ENCODE measurements at regions not wholly inside any gene's neighbourhood (a gene's known extent, or its start where the extent isn't known, plus 50 kb on each side); places are given as distances from the start of the nearest gene placed in this dataset.

DNA sequence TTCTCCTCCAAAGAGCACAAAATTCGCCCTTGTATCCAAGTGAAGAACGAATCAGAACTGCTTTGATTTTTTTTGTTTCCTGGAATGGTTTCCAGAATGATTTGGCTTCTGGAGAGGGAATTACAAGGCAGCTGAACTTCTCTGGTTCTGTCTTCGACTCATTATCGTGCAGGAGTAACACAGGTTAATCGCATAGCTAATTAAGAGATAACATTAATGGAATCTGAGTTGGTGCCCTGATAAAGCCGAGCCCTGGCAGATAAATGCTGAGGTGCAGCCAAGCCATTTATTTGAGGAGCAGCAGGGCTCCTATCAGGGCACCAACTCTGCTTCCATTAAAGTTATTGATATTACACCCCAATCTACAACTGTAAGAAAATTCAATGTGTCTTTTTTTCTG, 433.7 kb downstream of the ZNF521 start:
- H3K27ac ChIP-seq (ENCODE audit: low read length) = no peak overlapping the region
- no peaks in the 10 kb centered on the region for H3K27me3 ChIP-seq (ENCODE audit: control insufficient read depth in 1 of 2, insufficient read depth in 2 of 2, low read length in 2 of 2)
- H3K4me1 ChIP-seq (ENCODE audit: control insufficient read depth, insufficient read depth, low read length) = no peaks in the 10 kb centered on the region
- no peak overlapping the region for H3K4me3 ChIP-seq (ENCODE audit: low read length in 2 of 2)
- no peaks in the 10 kb centered on the region for H3K36me3 ChIP-seq (ENCODE audit: control insufficient read depth in 2 of 2, insufficient read depth in 2 of 2, low read length in 2 of 2)
- H3K9ac ChIP-seq (ENCODE audit: low read length in 2 of 2) = no peak overlapping the region
- H3K9me3 ChIP-seq (ENCODE audit: control insufficient read depth in 2 of 2, low read length in 2 of 2) = no peaks in the 10 kb centered on the region

DNA sequence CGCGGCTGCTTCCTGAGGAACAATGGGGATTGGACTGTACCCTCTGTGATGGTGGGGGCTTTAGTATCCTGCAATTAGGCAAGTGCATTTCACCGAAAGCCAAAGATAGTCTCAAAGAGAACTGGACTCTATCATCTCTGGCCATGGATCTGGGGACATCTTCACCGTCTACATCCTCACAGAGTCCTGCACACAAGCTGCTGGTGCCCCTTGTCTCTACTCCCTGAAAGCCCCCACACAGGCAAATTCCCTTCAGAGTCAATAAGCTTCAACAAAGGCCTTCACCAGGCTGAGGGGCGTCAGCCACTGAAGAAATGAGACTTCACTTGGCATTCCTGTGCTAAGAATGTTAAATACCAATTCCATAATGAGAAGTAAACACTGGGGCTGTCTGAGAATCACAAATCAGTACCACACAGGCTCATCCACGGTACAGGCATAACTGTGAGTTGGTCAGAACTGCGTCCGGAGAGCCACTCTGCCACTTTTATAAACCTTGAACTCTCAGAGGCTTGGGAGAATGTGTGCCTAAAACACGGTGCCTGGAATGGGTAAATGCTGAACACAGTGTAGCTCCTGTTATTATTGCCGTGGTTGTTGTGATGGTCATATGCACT, 432.7 kb downstream of the ZNF521 start:
- Histone ChIP-seq H3K27ac (ENCODE audit: low read length) (no peak overlapping the region), H3K36me3 (ENCODE audit: control insufficient read depth in 2 of 2, insufficient read depth in 2 of 2, low read length in 2 of 2) (no peaks in the 10 kb centered on the region), H3K27me3 (ENCODE audit: control insufficient read depth in 1 of 2, insufficient read depth in 2 of 2, low read length in 2 of 2) (no peaks in the 10 kb centered on the region), H3K9ac (ENCODE audit: low read length in 2 of 2) (no peak overlapping the region), H3K9me3 (ENCODE audit: control insufficient read depth in 2 of 2, low read length in 2 of 2) (no peaks in the 10 kb centered on the region), H3K4me1 (ENCODE audit: control insufficient read depth, insufficient read depth, low read length) (no peaks in the 10 kb centered on the region), H3K4me3 (ENCODE audit: low read length in 2 of 2) (no peak overlapping the region)

DNA sequence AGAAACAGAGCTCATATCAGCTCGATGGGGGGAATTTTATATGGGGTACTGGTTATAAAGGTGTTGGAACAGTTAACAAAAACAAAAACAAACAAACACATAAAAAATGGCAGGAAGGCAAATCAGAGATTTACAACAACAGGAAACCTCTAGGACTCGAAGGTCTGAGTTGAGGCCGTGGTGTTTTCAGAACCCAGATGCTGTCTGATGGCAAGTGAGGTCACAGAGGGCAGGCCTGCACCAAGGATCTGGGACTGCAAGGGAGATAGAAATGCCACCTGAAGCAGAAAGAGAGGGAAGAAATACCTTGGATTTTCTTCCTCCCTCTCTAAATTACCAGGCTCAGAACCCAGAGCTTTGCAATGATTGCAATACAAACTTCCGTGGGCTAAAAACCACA, 429.5 kb downstream of the ZNF521 start:
- H3K9ac ChIP-seq (ENCODE audit: low read length in 2 of 2) = no peak overlapping the region
- H3K27ac ChIP-seq (ENCODE audit: low read length) = no peak overlapping the region
- no peak overlapping the region for H3K4me3 ChIP-seq (ENCODE audit: low read length in 2 of 2)
- no peaks in the 10 kb centered on the region for H3K4me1 ChIP-seq (ENCODE audit: control insufficient read depth, insufficient read depth, low read length)
- no peaks in the 10 kb centered on the region for H3K36me3 ChIP-seq (ENCODE audit: control insufficient read depth in 2 of 2, insufficient read depth in 2 of 2, low read length in 2 of 2)
- no peaks in the 10 kb centered on the region for H3K9me3 ChIP-seq (ENCODE audit: control insufficient read depth in 2 of 2, low read length in 2 of 2)
- H3K27me3 ChIP-seq (ENCODE audit: control insufficient read depth in 1 of 2, insufficient read depth in 2 of 2, low read length in 2 of 2) = no peaks in the 10 kb centered on the region

DNA sequence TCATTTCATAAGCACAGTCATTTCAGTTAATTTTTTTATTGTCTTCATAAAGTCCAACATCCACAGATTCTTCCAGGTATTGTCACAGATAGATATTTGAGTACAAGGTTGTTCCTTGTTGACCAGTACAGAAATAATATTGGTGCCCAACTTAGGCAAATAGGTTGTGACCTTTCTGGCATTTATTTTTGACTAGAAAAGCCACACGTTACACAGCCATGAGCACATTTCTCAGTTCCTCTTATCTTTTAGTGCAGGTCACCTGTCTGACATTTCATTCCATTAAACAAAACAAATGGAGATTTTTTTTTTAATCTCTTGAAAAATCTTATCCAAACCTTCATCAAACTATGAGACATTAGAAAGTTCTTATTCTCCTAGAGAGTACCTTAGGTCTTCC, 428.8 kb downstream of the ZNF521 start:
- Histone ChIP-seq H3K27ac (ENCODE audit: low read length) (no peak overlapping the region), H3K4me3 (ENCODE audit: low read length in 2 of 2) (no peak overlapping the region), H3K9ac (ENCODE audit: low read length in 2 of 2) (no peak overlapping the region), H3K9me3 (ENCODE audit: control insufficient read depth in 2 of 2, low read length in 2 of 2) (no peaks in the 10 kb centered on the region), H3K27me3 (ENCODE audit: control insufficient read depth in 1 of 2, insufficient read depth in 2 of 2, low read length in 2 of 2) (no peaks in the 10 kb centered on the region), H3K36me3 (ENCODE audit: control insufficient read depth in 2 of 2, insufficient read depth in 2 of 2, low read length in 2 of 2) (no peaks in the 10 kb centered on the region), H3K4me1 (ENCODE audit: control insufficient read depth, insufficient read depth, low read length) (no peaks in the 10 kb centered on the region)

DNA sequence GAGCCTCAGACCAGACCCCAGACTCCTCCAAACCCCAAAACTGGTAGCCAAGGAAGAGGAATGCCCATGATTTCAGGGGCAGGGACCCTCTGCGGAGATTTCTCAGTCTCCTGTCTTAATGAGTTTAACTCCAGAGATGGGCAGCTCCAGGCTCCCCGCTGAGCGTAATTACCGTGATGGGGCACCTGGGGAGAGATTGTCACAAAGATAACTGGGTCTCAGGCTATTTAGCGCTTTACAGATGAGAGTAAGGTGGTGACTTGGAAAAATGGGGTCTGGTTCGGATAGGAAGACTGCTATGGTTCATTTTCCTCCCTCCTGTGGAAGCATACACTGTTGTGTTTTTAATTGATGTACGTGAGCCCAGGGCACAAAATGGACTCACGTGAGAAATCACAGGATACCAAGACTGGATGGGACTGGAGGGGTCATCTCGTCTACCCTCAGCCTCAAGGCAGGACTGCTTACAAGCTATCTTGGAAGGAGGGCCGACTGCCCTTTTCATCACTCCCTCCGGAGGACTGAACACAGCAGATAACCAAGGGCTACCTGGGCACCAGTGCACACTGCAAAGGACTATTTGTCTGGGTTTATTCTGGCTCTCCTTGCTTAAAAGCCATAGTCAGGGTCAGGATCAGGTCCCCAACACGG, 427.8 kb downstream of the ZNF521 start:
- Histone ChIP-seq H3K9me3 (ENCODE audit: control insufficient read depth in 2 of 2, low read length in 2 of 2) (no peaks in the 10 kb centered on the region), H3K36me3 (ENCODE audit: control insufficient read depth in 2 of 2, insufficient read depth in 2 of 2, low read length in 2 of 2) (no peaks in the 10 kb centered on the region), H3K9ac (ENCODE audit: low read length in 2 of 2) (no peak overlapping the region), H3K4me1 (ENCODE audit: control insufficient read depth, insufficient read depth, low read length) (no peaks in the 10 kb centered on the region), H3K27ac (ENCODE audit: low read length) (no peak overlapping the region), H3K4me3 (ENCODE audit: low read length in 2 of 2) (no peak overlapping the region), H3K27me3 (ENCODE audit: control insufficient read depth in 1 of 2, insufficient read depth in 2 of 2, low read length in 2 of 2) (no peaks in the 10 kb centered on the region)

DNA sequence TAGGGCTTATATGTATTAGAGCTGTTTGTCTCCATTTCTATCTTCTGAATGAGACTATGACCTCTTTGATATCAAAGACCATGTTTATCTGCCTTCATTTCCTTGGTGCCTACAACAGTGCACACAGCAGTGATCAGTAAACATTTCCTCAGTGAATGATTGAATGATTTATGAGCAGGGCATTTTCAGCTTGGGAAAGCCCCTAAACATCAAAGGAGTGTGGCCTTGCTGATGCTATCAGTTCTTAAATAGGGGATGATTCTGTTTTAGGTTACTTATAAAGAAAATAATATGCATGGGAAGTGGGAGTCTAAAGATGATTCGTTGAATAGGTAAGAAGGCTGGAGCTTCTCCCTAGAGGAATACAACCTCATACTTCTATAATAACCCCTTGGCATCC, 425.3 kb downstream of the ZNF521 start:
- Histone ChIP-seq H3K4me1 (ENCODE audit: control insufficient read depth, insufficient read depth, low read length) (no peaks in the 10 kb centered on the region), H3K36me3 (ENCODE audit: control insufficient read depth in 2 of 2, insufficient read depth in 2 of 2, low read length in 2 of 2) (no peaks in the 10 kb centered on the region), H3K9me3 (ENCODE audit: control insufficient read depth in 2 of 2, low read length in 2 of 2) (no peaks in the 10 kb centered on the region), H3K9ac (ENCODE audit: low read length in 2 of 2) (no peak overlapping the region), H3K4me3 (ENCODE audit: low read length in 2 of 2) (no peak overlapping the region), H3K27ac (ENCODE audit: low read length) (no peak overlapping the region), H3K27me3 (ENCODE audit: control insufficient read depth in 1 of 2, insufficient read depth in 2 of 2, low read length in 2 of 2) (no peaks in the 10 kb centered on the region)

DNA sequence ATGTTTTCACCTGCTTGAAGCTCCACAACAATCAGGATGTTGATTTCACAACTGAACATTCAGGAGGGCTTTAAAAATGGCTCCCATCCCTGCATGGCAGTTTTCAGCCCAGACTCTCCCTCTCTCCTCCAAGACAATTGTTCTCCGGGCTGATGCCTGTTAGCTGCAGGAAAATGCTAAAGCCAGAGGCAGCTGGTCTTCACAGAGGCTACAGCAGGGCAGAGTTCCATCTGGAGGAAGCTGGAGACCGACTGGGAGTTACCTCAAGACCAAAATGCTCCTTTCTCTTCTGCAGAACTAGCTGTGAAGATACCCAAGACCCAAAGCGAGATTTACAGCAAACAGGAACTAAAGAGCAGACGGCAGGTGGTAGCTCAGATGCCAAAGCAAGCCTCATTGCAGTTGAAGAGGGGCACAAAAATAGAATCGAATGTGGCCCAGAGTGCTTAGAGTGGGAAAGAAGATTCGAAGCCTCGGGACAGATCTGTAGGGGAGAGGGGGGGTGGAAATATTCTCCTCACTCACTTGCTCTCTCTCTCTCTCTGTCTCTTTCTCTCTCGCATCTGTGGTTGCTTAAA, 423.6 kb downstream of the ZNF521 start:
- Histone ChIP-seq H3K27me3 (ENCODE audit: control insufficient read depth in 1 of 2, insufficient read depth in 2 of 2, low read length in 2 of 2) (no peaks in the 10 kb centered on the region), H3K36me3 (ENCODE audit: control insufficient read depth in 2 of 2, insufficient read depth in 2 of 2, low read length in 2 of 2) (no peaks in the 10 kb centered on the region), H3K4me3 (ENCODE audit: low read length in 2 of 2) (no peak overlapping the region), H3K27ac (ENCODE audit: low read length) (no peak overlapping the region), H3K4me1 (ENCODE audit: control insufficient read depth, insufficient read depth, low read length) (no peaks in the 10 kb centered on the region), H3K9me3 (ENCODE audit: control insufficient read depth in 2 of 2, low read length in 2 of 2) (peaks cover 0 to 3% of the 10 kb centered on the region in 2 donors), H3K9ac (ENCODE audit: low read length in 2 of 2) (no peak overlapping the region)

DNA sequence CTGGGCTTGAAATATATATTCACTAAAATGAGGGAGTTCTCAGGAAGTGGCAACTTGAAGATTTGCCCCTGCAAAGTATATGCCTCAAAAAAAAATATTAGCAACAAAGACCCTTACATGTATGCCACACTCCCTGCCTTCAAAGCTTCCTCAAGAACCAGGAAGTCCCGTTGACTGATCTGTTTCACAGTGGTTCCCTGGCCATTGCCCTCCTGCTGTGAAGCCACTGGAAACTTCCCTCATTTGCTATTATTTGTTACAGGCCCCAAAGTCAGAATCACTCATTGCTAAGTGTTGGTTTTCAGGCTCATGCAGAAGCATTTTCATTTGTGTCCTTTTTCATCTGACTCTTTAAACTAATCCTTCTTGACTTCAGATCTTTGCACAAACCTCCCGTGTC, 421.5 kb downstream of the ZNF521 start:
- no peak overlapping the region for H3K9ac ChIP-seq (ENCODE audit: low read length in 2 of 2)
- no peaks in the 10 kb centered on the region for H3K36me3 ChIP-seq (ENCODE audit: control insufficient read depth in 2 of 2, insufficient read depth in 2 of 2, low read length in 2 of 2)
- H3K4me3 ChIP-seq (ENCODE audit: low read length in 2 of 2) = no peak overlapping the region
- H3K9me3 ChIP-seq (ENCODE audit: control insufficient read depth in 2 of 2, low read length in 2 of 2) = peaks cover 0 to 3% of the 10 kb centered on the region in 2 donors
- no peak overlapping the region for H3K27ac ChIP-seq (ENCODE audit: low read length)
- no peaks in the 10 kb centered on the region for H3K27me3 ChIP-seq (ENCODE audit: control insufficient read depth in 1 of 2, insufficient read depth in 2 of 2, low read length in 2 of 2)
- H3K4me1 ChIP-seq (ENCODE audit: control insufficient read depth, insufficient read depth, low read length) = no peaks in the 10 kb centered on the region

DNA sequence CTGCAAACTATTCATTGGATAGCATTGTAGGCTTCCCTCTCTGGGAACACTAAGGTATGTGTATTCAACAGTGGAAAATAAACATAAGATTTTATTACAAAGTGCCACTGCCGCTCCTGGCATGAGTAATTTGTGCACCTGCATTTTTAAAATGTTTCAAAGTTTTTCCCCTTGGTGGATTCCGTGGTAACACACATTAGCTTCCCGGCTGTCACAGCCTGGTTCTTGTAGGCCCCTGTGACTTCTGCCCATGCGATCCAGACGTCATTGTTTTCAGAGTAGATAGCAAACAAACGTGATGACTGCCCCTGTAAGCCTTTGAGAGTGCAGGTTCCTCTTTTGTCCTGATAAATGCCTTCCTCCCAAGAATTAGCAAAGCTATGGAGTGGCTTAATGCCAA, 421.0 kb downstream of the ZNF521 start:
- H3K4me1 ChIP-seq (ENCODE audit: control insufficient read depth, insufficient read depth, low read length) = no peaks in the 10 kb centered on the region
- H3K9ac ChIP-seq (ENCODE audit: low read length in 2 of 2) = no peak overlapping the region
- peaks cover 0 to 3% of the 10 kb centered on the region in 2 donors for H3K9me3 ChIP-seq (ENCODE audit: control insufficient read depth in 2 of 2, low read length in 2 of 2)
- no peak overlapping the region for H3K4me3 ChIP-seq (ENCODE audit: low read length in 2 of 2)
- no peaks in the 10 kb centered on the region for H3K27me3 ChIP-seq (ENCODE audit: control insufficient read depth in 1 of 2, insufficient read depth in 2 of 2, low read length in 2 of 2)
- H3K27ac ChIP-seq (ENCODE audit: low read length) = no peak overlapping the region
- H3K36me3 ChIP-seq (ENCODE audit: control insufficient read depth in 2 of 2, insufficient read depth in 2 of 2, low read length in 2 of 2) = no peaks in the 10 kb centered on the region

DNA sequence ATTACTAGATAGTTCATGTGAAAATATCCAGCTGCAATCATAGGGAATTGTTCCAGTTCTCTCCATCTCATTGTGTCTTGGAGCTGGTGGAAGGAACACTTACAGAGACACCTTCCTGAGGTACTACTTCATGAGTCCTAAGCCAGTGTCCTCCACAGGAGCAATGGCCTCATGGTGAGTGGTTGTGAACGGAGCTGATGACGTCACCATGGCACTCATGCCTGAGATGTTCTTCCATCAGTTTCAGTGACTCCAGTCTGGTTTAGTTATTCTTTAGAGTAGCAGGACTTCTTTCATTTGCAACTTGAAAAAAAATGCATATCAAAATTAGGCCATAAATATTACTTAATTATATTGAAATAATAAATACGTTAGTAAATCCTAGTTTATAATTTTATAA, 418.6 kb downstream of the ZNF521 start:
- no peaks in the 10 kb centered on the region for H3K27me3 ChIP-seq (ENCODE audit: control insufficient read depth in 1 of 2, insufficient read depth in 2 of 2, low read length in 2 of 2)
- no peaks in the 10 kb centered on the region for H3K4me1 ChIP-seq (ENCODE audit: control insufficient read depth, insufficient read depth, low read length)
- H3K9ac ChIP-seq (ENCODE audit: low read length in 2 of 2) = no peak overlapping the region
- H3K36me3 ChIP-seq (ENCODE audit: control insufficient read depth in 2 of 2, insufficient read depth in 2 of 2, low read length in 2 of 2) = no peaks in the 10 kb centered on the region
- H3K9me3 ChIP-seq (ENCODE audit: control insufficient read depth in 2 of 2, low read length in 2 of 2) = peaks cover 0 to 3% of the 10 kb centered on the region in 2 donors
- H3K27ac ChIP-seq (ENCODE audit: low read length) = no peak overlapping the region
- H3K4me3 ChIP-seq (ENCODE audit: low read length in 2 of 2) = no peak overlapping the region

DNA sequence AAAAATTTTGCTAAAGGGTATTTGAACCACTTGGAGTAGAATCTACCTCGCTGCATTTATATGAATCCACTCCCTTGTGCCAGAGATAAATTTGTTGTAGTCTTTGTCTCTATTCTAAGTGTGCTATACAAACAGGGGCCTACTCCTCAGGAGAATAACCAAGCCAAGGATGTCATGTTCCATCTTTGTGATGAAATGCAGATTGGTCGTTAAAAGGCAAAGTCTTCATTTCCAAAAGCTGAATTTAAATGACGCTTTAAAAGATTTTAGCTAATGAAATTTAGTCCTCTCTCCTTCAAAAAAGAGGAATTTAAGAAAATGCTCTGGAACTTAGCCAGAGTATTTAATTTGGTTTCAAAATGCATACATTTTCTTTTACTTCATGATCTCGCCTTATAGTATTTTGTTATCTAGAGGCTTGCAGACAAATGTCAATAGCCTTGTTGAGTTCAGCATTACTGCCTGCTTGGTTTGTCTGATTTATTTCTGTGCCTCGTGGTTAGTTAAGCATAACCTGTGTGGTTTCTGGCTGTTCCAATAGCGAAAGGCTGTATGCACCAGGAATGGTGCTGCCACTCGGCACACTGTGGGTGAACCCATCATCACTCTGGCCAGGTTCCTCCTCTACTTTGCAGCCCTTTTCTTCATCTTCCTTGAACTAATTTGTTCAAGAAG, 417.6 kb downstream of the ZNF521 start:
- Histone ChIP-seq H3K27ac (ENCODE audit: low read length) (no peak overlapping the region), H3K4me3 (ENCODE audit: low read length in 2 of 2) (no peak overlapping the region), H3K4me1 (ENCODE audit: control insufficient read depth, insufficient read depth, low read length) (no peaks in the 10 kb centered on the region), H3K27me3 (ENCODE audit: control insufficient read depth in 1 of 2, insufficient read depth in 2 of 2, low read length in 2 of 2) (no peaks in the 10 kb centered on the region), H3K36me3 (ENCODE audit: control insufficient read depth in 2 of 2, insufficient read depth in 2 of 2, low read length in 2 of 2) (no peaks in the 10 kb centered on the region), H3K9me3 (ENCODE audit: control insufficient read depth in 2 of 2, low read length in 2 of 2) (peaks cover 0 to 3% of the 10 kb centered on the region in 2 donors), H3K9ac (ENCODE audit: low read length in 2 of 2) (no peak overlapping the region)
